GM13976 (cell line): ENCODE measurements at regions not wholly inside any gene's neighbourhood (a gene's known extent, or its start where the extent isn't known, plus 50 kb on each side); places are given as distances from the start of the nearest gene placed in this dataset.
"Not testable (repeated sequence)": the region's sequence is repeated elsewhere in the genome, so short reads cannot be mapped to it uniquely, and the experiment has no call there.

Experiments used
- DNase-seq: peaks from one replicate; pipeline ENCODE4 v3.0.0; 2012; ENCODE audit warnings: low spot score
- in situ Hi-C: fragments of 300-500 bp; cut with MboI; formaldehyde crosslinking; loops from one replicate; pipeline ENCODE4 v1.12.0; 2022; ENCODE audit warnings: low sequenced_read_pairs, mixed read lengths, inconsistent platforms; ENCODE audit not compliant: unreplicated experiment
- TF ChIP-seq, protein P1 (sequence below): IDR thresholded peaks from 2 replicates; pipeline ENCODE4 v1.5.1; 2012; ENCODE audit warnings: borderline replicate concordance, mild to moderate bottlenecking; ENCODE audit not compliant: insufficient read depth; ENCODE audit errors: extremely low read depth, missing control alignments, control extremely low read depth

DNA sequence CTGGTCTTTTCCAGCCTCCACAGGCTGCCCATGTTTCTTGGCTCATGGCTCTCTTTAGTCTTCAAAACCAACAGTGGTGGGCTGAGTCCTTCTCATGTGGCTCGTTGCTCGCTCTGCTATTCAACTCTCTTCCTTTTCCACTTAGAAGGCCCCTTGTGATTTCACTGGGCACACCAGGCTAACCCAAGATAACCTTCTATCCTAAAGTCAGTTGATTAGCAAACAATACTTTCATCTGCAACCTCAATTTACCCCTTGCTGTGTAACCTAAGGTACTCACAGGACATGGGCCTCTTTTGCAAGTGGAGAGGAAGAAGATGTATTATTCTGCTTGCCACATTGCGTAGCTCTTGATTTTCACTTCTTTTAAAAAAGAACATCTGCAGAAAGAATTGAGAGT, 79.6 kb downstream of the UTRN start:
- in situ Hi-C loops = no loop called here
- TF ChIP-seq, protein P1, sequence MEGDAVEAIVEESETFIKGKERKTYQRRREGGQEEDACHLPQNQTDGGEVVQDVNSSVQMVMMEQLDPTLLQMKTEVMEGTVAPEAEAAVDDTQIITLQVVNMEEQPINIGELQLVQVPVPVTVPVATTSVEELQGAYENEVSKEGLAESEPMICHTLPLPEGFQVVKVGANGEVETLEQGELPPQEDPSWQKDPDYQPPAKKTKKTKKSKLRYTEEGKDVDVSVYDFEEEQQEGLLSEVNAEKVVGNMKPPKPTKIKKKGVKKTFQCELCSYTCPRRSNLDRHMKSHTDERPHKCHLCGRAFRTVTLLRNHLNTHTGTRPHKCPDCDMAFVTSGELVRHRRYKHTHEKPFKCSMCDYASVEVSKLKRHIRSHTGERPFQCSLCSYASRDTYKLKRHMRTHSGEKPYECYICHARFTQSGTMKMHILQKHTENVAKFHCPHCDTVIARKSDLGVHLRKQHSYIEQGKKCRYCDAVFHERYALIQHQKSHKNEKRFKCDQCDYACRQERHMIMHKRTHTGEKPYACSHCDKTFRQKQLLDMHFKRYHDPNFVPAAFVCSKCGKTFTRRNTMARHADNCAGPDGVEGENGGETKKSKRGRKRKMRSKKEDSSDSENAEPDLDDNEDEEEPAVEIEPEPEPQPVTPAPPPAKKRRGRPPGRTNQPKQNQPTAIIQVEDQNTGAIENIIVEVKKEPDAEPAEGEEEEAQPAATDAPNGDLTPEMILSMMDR = no peak
- no peak for DNase-seq

DNA sequence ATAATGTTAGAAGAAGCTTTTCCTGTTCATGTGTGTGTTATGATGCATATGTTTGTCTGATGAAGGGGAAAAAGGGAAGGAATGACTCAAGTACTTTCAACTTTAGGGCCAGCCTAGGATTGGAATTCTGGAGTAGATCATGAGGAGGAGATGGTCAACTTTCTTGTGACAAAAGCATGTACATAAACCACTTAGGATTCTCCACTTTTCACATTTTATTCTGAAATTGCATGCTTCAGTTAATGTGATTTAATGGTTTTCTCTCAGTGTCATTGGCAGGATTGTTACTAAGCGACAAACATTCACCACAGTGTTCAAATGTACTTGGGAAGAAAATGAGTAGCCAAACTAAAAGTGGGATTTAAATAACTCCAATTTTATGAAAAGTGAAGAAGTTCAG, 80.1 kb downstream of the UTRN start:
- no peak for DNase-seq
- in situ Hi-C loops = no loop called here
- TF ChIP-seq, protein P1 = no peak

DNA sequence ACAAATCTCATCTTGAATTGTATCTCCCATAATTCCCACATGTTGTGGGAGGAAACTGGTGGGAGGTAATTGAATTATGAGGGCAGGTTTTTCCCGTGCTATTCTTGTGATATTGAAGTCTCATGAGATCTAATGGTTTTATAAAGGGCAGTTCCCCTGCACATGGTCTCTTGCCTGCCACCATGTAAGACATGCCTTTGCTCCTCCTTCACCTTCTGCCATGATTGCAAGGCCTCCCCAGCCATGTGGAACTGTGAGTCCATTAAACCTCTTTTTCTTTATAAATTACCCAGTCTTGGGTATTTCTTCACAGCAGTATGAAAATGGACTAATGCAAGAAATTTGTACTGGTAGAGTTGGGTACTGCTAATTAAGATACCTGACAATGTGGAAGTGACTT, 84.6 kb downstream of the UTRN start:
- DNase-seq, in situ Hi-C loops: not testable (repeated sequence)

DNA sequence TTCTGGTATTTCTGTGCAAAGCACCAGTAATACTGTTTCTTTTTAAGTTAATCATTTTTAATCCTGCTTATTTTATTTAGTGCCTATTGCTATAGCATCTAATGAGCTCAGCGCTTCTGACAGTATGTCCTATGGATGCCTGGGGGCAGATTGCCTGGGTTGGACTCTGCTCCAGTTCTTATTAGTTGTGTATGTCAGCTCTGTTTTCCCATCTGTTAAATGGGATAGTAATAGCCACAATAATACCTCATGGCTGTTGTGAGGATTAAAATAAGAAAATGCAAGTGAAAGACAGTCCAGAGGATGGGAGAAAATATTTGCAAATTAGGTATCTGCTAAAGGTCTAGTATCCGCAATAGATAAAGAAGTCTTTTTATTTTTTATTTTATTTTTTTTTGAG, 87.0 kb downstream of the UTRN start:
- TF ChIP-seq, protein P1 = no peak
- no peak for DNase-seq
- in situ Hi-C loops = no loop called here

DNA sequence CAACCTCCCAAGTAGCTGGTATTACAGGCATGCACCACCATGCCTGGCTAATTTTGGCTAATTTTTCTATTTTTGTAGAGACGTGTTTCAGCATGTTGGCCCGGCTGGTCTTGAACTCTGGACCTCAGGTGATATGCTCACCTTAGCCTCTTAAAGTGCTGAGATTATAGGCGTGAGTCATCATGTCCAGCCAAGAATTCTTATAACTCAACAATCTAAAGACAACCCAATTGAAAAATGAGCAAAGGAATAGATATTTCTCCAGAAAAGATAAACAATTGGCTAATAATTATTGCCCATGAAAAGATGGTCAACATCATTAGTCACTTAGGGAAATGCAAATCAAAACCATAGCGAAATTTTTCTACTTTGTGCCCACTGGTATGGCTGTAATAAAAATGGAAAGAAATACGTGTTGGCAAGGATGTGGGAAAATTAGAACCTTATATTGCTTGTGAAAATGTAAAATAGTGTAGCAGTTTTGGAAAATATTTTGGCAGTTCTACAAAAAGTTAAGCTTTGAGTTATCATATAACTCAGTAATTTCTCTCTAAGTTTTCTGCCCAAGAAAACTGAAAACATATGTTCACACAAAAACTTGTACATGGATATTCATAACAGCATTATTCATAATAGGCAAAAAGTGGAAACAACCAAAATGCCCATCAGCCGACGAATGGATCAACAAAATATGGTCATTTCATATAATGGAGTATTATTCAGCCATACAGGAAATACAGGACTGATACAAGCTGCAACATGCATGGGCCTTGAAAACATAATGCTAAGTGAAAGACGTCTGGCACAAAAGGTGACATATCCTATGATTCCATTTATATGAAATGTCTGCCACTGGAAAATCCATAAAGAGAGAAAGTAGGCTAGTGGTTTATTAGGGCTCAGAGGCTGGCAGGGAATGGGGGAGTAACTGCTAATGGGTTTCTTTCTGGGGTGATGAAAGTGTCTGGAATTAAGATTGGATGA, 87.8 kb downstream of the UTRN start:
- DNase-seq = no peak
- in situ Hi-C loops = no loop called here
- TF ChIP-seq, protein P1 = no peak

DNA sequence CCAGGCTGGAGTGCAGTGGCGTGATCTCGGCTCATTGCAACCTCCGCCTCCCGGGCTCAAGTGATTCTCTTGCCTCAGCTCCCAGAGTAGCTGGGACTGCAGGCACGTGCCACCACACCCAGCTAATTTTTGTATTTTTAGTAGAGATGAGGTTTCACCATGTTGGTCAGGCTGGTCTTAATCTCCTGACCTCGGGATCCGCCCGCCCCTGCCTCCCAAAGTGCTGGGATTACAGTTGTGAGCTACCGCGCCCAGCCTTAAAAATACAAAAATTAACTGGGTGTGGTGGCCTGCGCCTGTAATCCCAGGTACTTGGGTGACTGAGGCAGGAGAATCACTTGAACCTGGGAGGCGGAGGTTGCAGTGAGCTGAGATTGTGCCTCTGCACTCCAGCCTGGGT, 89.4 kb downstream of the UTRN start:
- in situ Hi-C loops, DNase-seq: not testable (repeated sequence)

DNA sequence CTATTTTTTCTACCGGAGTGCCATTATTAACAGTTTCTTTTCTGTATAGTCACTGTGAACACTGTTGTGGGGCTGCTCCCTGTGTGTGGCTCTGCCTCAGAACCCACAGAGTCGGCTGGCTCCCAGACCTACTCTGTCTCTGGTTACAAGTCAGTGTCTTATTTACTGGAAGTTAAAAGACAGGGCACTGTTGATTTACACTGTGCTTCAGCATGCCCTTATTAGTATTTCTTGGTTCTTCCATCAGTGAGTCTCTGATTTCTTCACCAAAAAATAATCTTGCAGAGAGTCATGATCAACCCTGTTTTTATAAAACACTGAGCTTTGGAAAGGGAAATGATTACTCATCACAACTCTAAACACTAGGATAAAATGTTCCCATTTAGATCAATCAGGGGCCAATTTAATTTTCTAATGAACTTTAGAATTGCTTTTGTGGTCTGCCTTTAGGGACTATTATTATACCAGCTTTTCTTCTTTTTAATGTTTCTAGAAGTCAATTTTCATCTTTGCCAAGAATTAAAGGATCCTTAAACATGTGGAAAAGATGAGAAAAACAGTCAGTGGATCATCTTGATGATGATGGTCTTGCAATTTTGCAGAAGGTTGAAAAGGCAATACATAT, 92.6 kb downstream of the UTRN start:
- TF ChIP-seq, protein P1 = no peak
- in situ Hi-C loops = no loop called here
- no peak for DNase-seq
